Tibial artery (tissue), 4 donors: ENCODE measurements at regions not wholly inside any gene's neighbourhood (a gene's known extent, or its start where the extent isn't known, plus 50 kb on each side); places are given as distances from the start of the nearest gene placed in this dataset.

Experiments used
- DNase-seq, 2 donors: peaks; one replicate each; pipeline ENCODE4 v3.0.0-alpha.2; 2019
- H3K27ac ChIP-seq, 2 donors: fragments of 200-600 bp; sonication (generic) in 1 of 2; 1 replicate in 1 of 2; 2 replicates in 1 of 2; pipeline ENCODE4 v1.5.1; 2018 to 2019; ENCODE audit warnings: mild to moderate bottlenecking in 1 of 2
- H3K27me3 ChIP-seq, 2 donors: fragments of 200-600 bp; sonication (generic) in 1 of 2; one replicate each; pipeline versions ENCODE4 v1.5.1 to v1.6.0; 2016 to 2019
- H3K36me3 ChIP-seq, 3 donors: fragments of 200-600 bp; sonication (generic) in 2 of 3; one replicate each; pipeline ENCODE4 v1.5.1; 2016 to 2019; ENCODE audit warnings: mild to moderate bottlenecking in 2 of 3
- H3K4me1 ChIP-seq, 4 donors: fragments of 200-600 bp; sonication (generic) in 2 of 4; 1 replicate in 3 of 4; 2 replicates in 1 of 4; pipeline ENCODE4 v1.5.1; 2016 to 2019
- H3K4me3 ChIP-seq, 2 donors: fragments of 200-600 bp; sonication (generic) in 1 of 2; 1 replicate in 1 of 2; 2 replicates in 1 of 2; pipeline ENCODE4 v1.5.1; 2018 to 2019; ENCODE audit warnings: mild to moderate bottlenecking in 2 of 2
- H3K9me3 ChIP-seq, 3 donors: fragments of 200-600 bp; sonication (generic) in 1 of 3; one replicate each; pipeline ENCODE4 v1.5.1; 2016 to 2019
- intact Hi-C: fragments of 100-400 bp; cut with DNase I; formaldehyde crosslinking; loops from one replicate; pipeline ENCODE4 v1.15.0; 2023; ENCODE audit warnings: low total_unique reads
- TF ChIP-seq, protein P1 (sequence below), 2 experiments: fragments of 200-600 bp in 1 of 2; fragments of 450-650 bp in 1 of 2; IDR thresholded peaks; one replicate each; pipeline ENCODE4 v1.5.1; 2017 to 2019; ENCODE audit warnings: antibody characterized with exemption in 2 of 2, mild to moderate bottlenecking in 1 of 2, moderate library complexity in 1 of 2

DNA sequence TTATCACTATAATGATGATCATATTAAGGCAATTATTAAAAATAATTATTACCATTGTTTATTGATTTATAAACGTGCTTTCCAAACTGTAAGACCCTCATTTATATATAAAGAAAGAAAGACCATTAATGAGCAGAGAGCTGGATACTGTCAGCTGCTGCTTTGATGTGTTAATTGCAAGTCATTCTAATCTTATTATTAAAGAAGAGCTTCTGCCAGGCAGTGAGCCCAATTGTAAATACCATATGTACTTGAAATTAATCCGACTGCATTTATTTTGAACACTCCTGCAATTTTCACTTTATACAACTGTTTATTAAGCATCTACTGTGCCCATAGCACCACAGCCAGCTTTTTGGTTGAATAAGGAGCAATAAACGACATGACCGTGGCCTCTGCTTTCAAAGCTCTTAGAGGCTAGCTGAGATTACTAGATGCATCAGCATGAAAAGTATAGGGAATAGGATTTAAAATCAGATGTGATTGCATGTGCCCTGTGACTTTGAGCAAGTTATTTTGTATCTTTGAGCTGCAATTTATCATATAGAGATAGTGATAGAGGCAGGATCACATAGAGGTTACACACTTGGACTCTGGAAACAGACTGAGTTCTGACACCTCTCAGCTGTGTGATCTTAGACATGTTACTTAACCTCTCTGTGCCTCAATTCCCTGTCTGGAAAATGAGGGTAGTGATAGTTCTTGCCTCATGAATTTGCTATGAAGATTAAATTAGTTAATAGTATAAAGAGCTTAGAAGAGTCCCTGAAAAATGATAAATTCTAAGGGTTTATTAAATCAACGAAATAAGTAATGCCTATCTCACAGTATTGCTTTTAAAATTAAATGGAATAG lies 83.4 kb downstream of the MYCN start:
- peaks cover 0 to 5% of the 10 kb centered on the region in 2 donors for H3K27me3 ChIP-seq
- H3K4me3 ChIP-seq, result no peak overlapping the region
- H3K36me3 ChIP-seq, result no peaks in the 10 kb centered on the region
- H3K27ac ChIP-seq, result no peak overlapping the region
- H3K4me1 ChIP-seq, result no peaks in the 10 kb centered on the region
- intact Hi-C loops, result no loop called here
- no peak for DNase-seq
- H3K9me3 ChIP-seq, result no peaks in the 10 kb centered on the region
- TF ChIP-seq, protein P1, sequence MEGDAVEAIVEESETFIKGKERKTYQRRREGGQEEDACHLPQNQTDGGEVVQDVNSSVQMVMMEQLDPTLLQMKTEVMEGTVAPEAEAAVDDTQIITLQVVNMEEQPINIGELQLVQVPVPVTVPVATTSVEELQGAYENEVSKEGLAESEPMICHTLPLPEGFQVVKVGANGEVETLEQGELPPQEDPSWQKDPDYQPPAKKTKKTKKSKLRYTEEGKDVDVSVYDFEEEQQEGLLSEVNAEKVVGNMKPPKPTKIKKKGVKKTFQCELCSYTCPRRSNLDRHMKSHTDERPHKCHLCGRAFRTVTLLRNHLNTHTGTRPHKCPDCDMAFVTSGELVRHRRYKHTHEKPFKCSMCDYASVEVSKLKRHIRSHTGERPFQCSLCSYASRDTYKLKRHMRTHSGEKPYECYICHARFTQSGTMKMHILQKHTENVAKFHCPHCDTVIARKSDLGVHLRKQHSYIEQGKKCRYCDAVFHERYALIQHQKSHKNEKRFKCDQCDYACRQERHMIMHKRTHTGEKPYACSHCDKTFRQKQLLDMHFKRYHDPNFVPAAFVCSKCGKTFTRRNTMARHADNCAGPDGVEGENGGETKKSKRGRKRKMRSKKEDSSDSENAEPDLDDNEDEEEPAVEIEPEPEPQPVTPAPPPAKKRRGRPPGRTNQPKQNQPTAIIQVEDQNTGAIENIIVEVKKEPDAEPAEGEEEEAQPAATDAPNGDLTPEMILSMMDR (IDR thresholded peaks at IDR 0.05), result no peak

DNA sequence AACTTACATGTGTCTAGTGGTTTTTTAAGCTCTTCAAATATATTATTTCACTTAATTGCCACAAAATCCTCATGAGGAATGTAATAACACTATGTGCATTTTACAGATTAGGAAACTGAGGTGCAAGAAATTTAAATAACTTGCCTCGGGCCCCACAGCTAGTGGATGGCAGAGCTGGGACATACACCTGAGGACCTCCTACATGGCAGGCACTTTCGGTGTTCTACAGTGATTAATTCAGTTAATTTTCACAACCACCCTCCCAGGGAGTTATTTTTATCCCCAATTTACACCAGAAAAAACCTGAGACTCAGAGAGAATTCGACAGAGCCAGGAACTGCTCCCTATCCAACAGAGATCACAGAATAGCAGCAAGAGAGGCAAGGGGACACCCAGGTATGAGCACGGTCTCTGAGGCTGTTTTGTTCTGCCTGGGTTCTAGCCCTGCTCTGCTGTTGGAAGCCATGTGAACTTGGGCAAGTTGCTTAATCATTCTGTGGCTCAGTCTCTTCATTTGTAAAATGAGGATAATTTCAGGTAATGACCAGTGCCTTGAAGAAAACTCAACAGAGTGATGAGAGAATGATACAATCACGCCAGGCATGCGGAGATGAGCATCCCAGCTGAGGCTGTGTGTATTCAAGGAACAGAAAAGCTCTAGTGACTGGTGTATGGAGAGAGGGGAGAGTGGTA lies 82.3 kb downstream of the MYCN start:
- H3K27ac ChIP-seq, result no peak overlapping the region
- H3K36me3 ChIP-seq, result no peaks in the 10 kb centered on the region
- no peak for DNase-seq
- H3K4me3 ChIP-seq, result no peak overlapping the region
- intact Hi-C loops, result no loop called here
- no peaks in the 10 kb centered on the region for H3K4me1 ChIP-seq
- H3K27me3 ChIP-seq, result peaks cover 0 to 5% of the 10 kb centered on the region in 2 donors
- H3K9me3 ChIP-seq, result no peaks in the 10 kb centered on the region
- TF ChIP-seq, protein P1 (IDR thresholded peaks at IDR 0.05), result no peak

DNA sequence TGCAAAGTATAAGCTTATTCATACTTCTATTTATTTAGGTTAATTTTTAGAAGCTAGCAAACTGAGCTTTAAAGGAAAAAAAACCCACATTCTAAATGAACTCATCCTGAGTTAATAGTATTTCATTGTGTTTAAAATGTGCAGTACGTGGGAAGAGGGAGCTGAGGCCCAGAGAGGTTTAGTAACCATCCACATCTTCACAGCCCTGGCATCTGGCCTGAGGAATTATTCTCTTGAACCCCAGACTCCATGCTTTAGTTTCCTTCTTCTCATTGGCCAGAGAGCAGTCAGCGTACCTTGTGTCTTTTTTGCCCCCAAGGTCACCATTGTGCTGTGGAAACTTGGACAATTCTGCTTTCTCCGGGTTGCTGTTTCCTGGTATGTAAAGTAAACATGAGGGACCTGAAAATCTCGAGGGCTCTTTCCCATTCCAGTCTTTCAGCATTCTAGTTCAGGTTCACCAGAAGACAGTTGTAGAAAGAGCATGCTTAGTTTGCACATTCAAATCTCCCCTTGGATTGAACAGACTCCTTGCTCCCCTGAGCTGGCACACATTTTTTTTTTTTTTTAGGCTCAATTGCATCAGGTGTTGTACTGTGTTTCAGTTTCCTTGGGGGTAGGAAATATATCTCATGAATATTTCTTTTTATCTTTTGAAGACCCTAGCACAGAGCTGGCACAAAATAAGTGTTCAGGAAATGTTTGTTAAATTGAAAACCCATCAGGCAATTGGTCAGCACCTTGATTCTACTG lies 81.4 kb downstream of the MYCN start:
- no peak for DNase-seq
- Histone ChIP-seq H3K36me3 (no peaks in the 10 kb centered on the region), H3K9me3 (no peaks in the 10 kb centered on the region), H3K27me3 (peaks cover 0 to 5% of the 10 kb centered on the region in 2 donors), H3K27ac (no peak overlapping the region), H3K4me1 (no peaks in the 10 kb centered on the region), H3K4me3 (no peak overlapping the region)
- intact Hi-C loops, result no loop called here
- TF ChIP-seq, protein P1 (IDR thresholded peaks at IDR 0.05), result no peak

DNA sequence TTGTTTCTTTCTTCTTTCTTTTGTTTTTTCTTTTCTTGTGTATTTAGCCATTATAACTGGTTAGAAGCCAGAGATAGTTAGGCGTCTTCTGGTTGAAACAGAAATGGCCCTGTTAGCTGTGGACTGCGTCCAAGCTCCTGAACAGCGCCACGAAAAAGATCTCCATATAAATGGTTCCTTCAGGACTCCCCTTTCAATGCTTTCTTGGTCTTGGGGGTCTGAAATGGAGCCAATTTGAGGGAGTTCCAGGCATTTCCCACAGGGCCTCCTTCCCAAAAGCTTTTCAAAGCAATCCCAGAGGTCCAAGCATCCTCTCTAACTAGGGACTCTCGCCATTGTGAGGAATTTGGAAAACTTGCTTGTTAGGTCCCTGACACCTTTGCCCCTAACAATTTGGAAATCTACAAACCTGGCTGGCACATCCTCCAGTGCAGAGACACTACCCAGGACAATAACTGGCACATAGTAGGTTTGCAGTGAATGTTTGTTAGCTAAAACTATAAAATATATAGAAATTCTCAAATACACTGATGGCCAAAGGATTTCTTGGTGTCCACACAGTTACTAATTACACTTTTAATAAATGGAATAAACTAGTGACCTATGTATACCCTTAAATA lies 80.1 kb downstream of the MYCN start:
- TF ChIP-seq, protein P1 (IDR thresholded peaks at IDR 0.05), result no peak
- H3K27me3 ChIP-seq, result peaks cover 0 to 6% of the 10 kb centered on the region in 2 donors
- H3K4me3 ChIP-seq, result no peak overlapping the region
- no peaks in the 10 kb centered on the region for H3K4me1 ChIP-seq
- no peaks in the 10 kb centered on the region for H3K9me3 ChIP-seq
- DNase-seq, result no peak
- intact Hi-C loops, result no loop called here
- no peaks in the 10 kb centered on the region for H3K36me3 ChIP-seq
- no peak overlapping the region for H3K27ac ChIP-seq

DNA sequence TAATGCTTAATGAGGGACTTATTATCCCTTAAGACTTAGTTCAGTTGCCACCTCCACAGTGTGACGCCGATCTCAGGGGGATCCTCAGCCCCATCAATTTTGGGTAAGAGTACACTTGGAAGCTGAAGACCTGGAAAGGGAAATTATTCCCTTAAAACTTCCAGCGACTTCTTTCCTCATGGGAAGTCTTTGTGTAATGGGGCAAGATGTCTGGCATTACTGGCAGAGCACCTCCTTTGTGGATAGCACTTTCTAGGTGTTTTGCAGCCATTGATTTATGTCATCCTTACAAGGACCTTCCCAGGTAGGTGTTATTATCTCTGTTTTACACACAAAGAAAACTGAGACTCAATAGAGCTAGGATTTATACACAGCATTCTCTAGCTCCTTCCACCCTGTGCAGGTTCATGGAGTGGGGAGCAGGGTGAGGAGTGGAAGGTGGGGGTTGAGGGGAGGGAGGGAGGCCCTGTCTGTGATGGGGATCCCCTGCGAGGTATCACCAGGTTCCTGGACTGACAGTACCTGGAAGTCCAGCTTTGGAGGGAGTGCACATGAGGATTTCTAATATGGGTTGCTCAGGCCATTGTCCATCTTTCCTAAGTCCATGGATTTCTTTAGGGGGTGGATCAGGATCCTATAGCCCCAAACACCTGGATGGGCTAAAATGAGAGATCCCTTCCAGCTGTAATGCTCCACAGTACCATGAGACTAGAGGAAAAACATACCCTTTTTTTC lies 79.4 kb downstream of the MYCN start:
- DNase-seq, result no peak
- Histone ChIP-seq H3K4me1 (no peaks in the 10 kb centered on the region), H3K9me3 (no peaks in the 10 kb centered on the region), H3K27ac (no peak overlapping the region), H3K27me3 (peaks cover 0 to 13% of the 10 kb centered on the region in 2 donors), H3K4me3 (no peak overlapping the region), H3K36me3 (no peaks in the 10 kb centered on the region)
- TF ChIP-seq, protein P1 (IDR thresholded peaks at IDR 0.05), result no peak
- intact Hi-C loops, result no loop called here
